ENCODE measurements at regions not wholly inside any gene's neighbourhood (a gene's known extent, or its start where the extent isn't known, plus 50 kb on each side); places are given as distances from the start of the nearest gene placed in this dataset.
"Not testable (repeated sequence)": the region's sequence is repeated elsewhere in the genome, so short reads cannot be mapped to it uniquely, and the experiment has no call there.

DNA sequence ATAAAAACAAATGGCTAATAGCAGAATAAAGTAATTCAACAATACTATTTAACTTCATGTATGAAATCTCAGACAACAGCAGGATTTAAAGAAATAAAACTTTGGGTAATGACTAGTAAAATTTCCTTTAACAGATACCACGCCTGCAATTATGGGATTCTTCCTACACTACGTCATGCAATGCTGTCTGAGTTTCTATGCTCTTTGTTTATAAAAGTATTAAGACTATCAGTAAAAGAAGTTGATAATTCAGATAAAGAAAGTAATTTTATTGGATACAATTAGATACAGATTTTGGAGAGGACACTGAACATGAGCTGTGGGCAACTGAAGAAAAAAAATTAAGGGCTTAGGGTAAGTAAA, 308.4 kb upstream of the LRFN5 start:
- no peak for DNase-seq (ENCODE audit: low read depth in 3 of 3, low spot score in 2 of 3)

DNA sequence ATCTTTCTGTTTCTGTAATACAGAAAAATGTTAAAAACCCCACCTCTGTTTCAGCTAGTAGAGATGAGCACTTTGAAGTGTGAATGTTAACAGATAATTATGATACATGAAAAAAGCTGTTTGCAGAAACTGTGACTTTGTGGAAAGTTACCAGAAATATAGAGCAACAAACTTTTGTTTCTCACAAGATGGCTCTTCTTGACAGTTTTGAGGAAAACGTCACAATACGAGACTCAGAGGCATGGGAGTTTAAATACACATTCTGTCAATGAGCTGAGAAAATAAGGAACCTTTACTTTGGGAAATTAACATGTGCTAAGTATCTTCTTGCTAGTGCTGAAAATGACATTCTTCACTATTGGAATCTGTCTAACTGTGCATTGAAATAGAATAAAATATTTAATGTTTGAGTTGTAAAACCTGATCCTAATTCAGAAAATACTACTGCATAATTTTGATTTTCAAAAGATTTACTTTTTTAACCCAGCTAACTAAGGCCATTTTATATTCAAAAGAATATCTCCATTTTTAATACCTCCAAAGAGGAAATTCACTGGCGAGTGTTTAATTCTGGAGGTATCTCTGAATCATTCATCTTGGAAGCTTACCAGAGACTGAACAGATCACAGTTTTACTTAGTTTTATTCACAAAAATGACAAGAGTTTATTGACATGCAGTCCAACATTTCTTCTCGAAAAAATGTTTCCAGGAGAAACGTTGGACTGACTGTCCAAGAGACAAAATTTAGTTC, 308.9 kb upstream of the LRFN5 start:
- DNase-seq (ENCODE audit: low read depth in 3 of 3, low spot score in 2 of 3), result no peak

DNA sequence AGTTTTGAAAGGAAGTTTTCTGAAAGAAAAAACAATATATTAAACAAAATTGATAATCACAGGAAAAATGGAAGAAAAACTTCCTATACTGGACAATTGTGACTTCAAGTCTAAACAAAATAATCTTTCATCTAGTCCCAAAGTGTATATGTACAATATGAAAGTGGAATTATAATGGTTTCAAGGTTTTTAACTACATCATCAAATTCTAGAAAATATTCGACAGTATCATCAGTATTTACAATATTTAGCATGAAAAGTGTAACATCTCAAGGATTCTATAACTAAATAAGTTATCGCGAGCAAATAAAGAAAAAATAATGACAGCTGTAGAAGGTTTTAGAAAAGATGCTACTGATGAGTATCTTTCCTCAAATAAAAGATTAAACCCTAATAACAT, 310.9 kb upstream of the LRFN5 start:
- DNase-seq (ENCODE audit: low read depth in 3 of 3, low spot score in 2 of 3), result no peak

DNA sequence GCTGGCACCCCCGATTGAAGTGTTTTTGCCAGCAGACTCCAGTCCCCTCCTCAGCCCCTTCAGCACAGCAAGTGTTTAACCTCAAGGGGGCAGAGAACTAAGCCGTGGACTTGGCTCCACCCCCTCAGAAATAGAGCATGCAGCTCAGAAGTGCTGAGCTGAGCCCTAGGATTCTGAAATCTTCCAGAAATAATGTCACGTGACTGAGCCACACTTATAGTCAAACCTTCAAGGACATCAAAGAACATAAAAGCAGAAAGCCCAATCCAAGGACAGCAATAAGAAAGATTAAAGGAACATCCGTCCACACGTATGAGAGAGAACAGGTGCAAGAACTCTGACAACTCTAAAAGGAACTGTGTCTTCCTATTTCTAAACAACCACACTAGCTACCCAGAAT, 317.7 kb upstream of the LRFN5 start:
- DNase-seq (ENCODE audit: low read depth in 3 of 3, low spot score in 2 of 3), result no peak

DNA sequence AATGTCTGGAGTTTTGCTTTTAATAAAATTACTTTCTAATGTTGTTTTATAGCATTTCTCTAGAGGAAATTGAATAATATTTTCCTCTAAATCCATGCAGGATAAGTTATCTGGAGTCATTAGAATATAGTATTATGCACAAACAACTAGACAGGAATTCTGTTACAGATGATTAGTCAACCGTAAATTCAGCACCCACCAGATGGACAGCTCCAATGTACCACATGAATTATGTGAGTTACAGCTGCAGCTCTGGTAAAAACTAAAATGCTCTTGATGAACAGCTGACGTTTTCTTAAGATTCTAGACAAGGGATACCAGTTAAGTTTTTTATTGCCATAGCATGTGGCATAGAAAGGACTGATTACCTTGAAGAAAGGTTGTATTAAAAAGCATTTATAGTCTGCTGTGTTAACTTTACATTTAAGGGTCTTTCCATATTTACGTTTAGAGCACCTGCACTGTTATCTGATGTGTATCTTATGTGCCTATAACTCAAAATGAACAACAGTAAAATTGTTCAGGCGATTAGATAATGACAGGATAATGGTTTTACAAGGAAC, 321.4 kb upstream of the LRFN5 start:
- DNase-seq (ENCODE audit: low read depth in 3 of 3, low spot score in 2 of 3), result peak; percentile 7 to 14 (median 13)

DNA sequence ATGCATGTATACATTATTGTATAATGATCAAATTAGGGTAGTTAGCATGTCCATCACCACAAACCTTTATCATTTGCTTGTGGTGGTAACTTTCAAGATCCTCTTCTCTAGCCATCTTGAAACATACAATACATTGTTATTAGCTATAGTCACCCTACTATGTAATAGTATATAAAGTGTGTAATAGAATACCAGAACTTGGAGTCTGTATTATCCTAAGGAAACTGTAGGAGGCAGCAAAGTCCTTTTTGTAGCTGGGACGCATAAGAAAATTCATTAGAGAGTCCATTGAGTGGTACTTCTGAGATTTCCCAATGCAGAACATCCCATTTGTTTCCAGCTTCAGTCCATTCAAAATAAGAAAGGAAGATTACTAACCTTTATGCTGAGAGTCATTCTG, 325.9 kb upstream of the LRFN5 start:
- DNase-seq (ENCODE audit: low read depth in 3 of 3, low spot score in 2 of 3), result no peak

DNA sequence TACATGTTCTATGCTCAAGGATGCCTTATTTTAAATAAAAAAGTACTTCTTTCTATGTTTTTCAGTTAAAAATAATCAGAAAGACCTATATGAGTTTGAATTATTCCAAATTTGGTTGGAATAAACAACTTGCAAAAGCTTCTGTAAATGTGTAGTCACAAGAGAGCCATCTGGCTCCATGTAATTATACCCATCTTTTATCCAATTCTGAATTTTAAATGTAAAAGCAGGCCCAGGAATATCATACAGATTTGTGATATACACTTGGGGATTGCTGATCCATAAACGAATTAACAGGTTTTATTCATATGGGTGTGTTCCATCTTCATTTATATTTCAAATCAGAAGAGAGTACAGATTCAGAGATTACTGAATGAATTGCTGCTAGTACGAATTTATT, 329.2 kb upstream of the LRFN5 start:
- DNase-seq (ENCODE audit: low read depth in 3 of 3, low spot score in 2 of 3), result no peak

DNA sequence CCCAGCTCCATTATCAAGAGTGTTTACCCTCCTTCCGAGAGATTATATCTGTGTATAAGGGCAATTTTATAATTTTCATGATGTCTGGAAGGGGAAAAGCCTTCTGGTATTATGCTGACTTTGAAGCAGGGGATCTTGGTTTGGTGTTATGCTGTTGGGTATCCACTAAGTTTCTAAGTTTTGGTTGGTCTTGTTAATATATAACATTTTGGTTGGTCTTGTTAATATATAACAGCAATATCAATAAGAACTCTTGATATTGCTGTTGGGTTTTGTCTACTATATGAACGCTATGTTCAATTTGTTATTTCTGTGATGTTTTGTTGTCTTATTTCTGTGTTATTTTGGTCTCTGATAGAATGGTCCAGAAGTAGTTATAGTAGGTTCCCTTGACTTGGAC, 349.2 kb upstream of the LRFN5 start:
- no peak for DNase-seq (ENCODE audit: low read depth in 3 of 3, low spot score in 2 of 3)

DNA sequence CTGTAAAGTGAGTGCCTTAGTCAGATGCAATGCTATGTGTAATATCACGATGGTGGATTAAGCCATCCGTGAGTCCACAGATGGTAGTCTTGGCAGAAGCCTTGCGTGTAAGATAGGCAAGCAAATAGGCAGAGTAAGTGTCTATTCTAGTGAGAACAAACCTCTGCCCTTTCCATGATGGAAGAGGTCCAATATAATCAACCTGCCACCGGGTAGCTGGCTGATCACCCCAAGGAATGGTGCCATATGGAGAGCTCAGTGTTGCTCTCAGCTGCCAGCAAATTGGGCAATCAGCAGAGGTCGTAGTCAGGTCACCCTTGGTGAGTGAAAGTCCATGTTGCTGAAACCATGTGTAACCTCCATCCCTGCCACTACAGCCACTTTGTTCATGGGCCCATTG, 371.2 kb upstream of the LRFN5 start:
- DNase-seq (ENCODE audit: low read depth in 3 of 3, low spot score in 2 of 3), result no peak

DNA sequence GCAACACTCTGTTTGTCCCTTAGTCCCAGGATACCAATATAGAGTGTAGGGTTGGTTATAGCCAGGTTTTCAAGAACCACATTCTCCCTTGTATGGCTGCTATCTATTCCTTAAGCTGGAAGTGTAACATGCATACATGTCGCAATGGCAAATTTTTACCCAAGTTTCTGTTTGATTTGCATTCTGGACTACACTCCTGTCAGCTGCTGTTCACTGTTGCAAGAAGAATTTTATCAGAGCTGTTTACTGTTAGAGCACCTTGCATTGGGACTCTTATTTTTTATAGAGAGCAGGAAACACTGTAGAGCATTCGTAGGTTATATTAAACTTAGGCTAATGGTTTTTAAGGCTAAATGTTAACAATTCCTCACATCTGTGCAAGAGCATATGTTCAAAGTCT, 376.0 kb upstream of the LRFN5 start:
- no peak for DNase-seq (ENCODE audit: low read depth in 3 of 3, low spot score in 2 of 3)

DNA sequence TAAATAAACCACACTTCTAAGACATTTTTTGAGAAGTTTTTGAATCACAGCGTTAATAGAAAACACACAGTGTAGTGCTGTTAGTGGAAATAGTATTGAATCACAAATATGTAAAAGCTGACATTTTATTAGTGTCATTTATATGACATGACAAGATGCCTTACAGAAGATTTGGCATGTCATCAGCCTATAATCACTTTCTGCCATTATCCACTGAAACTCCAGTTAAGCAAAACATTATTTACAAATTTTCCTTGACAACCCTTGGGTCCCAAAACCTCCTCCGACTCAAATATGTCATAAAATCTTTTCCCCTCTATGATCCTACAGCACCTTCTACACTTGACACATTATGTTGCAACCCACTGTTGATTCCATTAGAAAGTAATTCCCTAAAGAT, 376.9 kb upstream of the LRFN5 start:
- DNase-seq (ENCODE audit: low read depth in 3 of 3, low spot score in 2 of 3), result no peak

DNA sequence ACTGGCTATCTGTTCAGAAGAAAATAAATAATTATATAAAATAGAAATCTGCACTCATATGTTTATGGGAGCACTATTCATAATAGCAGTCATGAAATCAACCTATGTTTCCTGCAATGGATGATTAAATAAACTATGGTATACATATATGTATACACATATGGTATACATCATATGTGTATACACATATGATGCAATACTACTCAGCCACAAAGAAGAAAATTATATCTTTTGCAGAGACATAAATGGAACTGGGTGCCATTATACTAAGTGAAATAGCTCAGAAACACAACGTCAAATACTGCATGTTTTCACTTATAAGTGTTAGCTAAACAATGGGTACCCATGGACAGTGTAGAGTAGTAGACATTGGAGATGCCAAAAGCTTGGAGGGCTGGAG, 381.2 kb upstream of the LRFN5 start:
- no peak for DNase-seq (ENCODE audit: low read depth in 3 of 3, low spot score in 2 of 3)

DNA sequence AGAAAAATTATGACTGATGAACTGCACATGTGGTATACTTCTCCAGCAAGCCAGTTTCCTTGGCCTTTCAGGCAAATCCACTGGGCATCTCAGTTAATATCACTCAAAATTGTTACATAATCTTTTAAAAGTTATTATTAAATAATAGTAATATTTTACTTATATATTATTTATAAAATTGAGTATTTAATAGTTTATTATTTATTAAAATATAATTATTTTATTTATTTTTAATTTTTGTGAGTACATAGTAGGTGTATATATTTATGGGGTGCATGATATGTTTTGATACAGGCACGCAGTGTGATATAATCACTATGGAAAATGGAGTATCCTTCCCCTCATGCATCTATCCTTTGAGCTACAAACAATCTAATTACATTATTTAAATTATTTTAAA, 384.1 kb upstream of the LRFN5 start:
- no peak for DNase-seq (ENCODE audit: low read depth in 3 of 3, low spot score in 2 of 3)

DNA sequence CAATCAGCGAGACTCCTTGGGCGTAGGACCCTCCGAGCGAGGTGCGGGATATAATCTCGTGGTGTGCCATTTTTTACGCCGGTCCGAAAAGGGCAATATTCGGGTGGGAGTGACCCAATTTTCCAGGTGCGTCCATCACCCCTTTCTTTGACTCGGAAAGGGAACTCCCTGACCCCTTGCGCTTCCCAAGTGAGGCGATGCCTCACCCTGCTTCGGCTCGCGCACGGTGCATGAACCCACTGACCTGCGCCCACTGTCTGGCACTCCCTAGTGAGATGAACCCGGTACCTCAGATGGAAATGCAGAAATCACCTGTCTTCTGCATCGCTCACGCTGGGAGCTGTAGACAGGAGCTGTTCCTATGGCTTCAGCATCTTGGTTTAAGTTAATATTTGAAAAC, 391.7 kb upstream of the LRFN5 start:
- not testable (repeated sequence) for DNase-seq (ENCODE audit: low read depth in 3 of 3, low spot score in 2 of 3)

DNA sequence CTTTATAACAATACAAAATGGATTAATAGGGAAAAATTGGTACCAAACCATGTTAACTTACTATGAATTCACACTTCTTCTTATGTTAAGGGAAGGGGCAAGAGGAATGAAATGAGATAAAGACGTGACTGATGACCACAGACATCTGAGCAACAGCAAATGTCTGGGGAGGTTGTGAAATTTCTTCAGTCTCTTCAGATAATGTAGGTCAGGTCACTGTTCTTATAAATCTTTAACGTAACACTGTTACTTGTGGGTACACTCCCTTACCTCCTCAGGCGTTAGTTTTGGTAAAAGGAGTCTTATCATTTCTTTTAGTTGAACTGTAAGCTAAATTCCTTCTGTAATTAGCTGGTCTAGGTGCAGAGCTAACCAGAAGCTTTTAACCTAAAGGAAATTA, 405.0 kb upstream of the LRFN5 start:
- no peak for DNase-seq (ENCODE audit: low read depth in 3 of 3, low spot score in 2 of 3)

DNA sequence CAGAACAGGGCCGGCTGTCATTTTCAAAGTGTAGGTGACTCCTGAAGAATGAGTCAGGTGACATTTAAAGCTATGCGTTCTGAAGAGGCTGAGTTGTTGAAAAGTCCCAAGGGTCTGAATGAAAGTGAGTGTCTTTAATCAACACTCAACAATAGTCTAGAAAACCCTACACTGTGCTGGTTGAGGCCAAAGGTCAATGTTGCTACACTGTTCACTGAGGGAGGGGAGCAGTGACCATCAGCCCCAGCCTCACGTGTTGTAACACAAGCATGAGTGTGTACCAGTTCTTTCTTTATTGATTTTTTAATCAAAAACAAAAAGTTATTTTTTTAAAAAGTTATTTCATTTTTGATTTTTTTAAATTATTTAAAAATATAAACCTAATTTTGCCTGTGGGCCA, 418.8 kb upstream of the LRFN5 start:
- no peak for DNase-seq (ENCODE audit: low read depth in 3 of 3, low spot score in 2 of 3)

DNA sequence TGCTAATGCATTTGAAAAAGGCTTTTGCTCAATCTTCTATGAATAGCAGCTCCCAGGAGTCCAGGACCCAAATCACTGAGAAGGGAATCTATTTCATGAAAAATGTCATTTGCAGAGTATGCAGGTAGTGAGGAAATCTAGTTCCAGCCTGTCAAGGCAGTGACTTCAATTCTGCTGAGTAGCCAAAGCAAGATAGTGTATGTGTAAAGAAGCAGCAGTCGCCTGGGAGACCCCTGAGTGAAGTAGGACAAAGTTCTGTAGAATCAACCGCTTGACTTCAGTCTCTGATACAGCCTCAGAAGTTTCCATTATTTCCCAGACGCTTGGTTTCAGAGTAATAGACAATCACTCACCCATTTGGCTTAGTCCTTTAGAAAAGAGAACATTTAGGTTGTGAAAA, 435.6 kb upstream of the LRFN5 start:
- DNase-seq (ENCODE audit: low read depth in 3 of 3, low spot score in 2 of 3), result no peak

DNA sequence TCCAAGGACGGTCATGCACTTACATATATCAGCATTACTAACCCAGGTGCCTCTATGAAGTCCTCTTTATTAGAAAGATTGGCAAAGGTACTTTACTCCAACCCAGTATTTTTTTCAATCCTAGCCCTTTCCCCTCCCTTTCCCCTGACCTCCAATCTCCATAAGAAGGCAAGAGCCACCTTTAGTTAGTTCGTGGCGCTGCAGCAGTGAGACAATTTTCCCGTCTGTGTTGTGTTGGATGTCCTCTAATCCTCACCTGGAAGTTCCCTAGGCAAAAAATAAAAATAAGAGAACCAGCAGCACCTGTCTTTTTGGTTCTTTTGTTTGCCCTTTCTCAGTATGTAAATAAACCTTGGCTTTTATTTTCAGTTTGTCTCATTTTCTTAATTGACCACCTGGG, 439.6 kb upstream of the LRFN5 start:
- no peak for DNase-seq (ENCODE audit: low read depth in 3 of 3, low spot score in 2 of 3)

DNA sequence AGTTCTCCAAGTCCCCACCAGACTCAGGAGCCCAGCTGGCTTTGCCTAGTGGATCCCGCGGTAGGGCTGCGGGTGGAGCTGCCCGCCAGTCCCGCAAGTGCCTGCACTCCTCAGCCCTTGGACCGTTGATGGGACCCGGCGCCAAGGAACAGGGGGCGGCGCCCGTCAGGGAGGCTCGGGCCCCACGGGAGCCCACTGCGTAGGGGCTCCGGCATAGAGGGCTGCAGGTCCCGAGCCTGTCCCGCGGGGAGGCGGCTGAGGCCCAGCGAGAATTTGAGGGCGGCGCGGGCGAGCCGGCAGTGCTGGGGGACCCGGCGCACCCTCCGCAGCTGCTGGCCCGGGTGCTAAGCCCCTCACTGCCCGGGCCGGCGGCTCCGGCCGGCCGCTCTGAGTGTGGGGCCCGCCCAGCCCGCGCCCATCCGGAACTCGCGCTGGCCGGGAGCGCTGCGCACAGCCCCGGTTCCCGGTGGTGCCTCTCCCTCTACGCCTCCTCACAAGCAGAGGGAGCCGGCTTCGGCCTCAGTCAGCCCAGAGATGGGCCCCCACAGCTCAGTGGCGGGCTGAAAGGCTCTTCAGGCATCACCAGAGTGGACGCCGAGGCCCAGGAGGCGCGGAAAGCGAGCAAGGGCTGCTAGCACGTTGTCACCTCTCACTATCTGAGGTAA, 452.4 kb upstream of the LRFN5 start:
- DNase-seq (ENCODE audit: low read depth in 3 of 3, low spot score in 2 of 3), result no peak

DNA sequence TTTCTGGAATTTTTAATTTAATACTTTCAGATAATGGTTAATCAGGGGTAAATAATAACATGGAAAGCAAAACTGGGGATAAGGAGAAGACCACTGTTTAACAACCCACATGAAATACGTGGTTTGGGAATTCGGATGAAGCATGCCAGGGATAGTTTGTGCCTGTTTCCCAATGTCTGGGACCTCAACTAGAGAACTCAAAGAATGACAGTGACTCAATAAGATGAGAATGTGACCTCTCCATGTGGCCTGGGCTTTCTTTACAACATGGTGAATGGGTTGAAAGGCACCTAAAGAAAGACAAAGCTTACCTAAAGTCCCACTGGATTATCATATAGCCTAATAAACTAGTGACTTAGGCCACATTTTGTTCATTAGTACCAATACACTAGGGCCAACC, 460.3 kb upstream of the LRFN5 start:
- DNase-seq (ENCODE audit: low read depth in 3 of 3, low spot score in 2 of 3), result no peak

DNA sequence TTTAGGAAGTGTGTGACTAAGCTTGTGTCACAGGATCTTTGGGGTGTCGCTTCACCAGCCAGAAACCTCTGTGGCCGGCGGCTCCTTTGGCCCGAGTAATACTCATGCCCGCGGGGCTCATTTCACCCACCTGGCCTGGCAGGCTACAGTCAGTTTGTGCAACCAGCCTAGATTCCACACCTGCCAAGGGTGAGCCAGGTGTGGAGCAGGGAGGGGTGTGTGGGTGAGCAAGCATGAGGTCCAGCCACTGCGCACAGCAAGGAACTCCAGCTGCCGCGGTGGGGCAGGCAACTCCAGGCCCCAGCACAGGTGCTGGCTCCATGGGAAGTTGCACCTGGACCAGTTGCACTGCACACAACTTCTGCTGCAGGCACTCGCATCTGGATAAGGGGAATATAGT, 462.3 kb upstream of the LRFN5 start:
- DNase-seq (ENCODE audit: low read depth in 3 of 3, low spot score in 2 of 3), result no peak

DNA sequence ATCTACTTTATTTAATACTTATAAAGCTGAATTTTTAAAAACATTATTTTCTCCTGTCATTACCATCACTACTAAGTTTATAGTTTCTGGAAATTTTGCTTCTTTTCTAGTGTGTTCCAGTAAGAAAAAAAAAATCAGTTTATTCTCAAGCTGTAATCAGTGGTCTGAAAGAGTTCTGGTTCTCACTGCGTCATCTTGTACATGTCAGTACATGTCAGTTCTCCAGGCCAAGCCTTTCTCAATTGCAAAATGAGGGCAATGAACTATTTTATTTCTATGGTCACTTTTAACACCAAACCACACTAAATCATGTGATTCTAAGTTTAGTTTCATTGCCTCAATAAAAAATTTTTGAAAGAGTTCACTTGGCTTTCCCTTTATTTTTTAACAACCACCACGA, 468.9 kb upstream of the LRFN5 start:
- no peak for DNase-seq (ENCODE audit: low read depth in 3 of 3, low spot score in 2 of 3)

DNA sequence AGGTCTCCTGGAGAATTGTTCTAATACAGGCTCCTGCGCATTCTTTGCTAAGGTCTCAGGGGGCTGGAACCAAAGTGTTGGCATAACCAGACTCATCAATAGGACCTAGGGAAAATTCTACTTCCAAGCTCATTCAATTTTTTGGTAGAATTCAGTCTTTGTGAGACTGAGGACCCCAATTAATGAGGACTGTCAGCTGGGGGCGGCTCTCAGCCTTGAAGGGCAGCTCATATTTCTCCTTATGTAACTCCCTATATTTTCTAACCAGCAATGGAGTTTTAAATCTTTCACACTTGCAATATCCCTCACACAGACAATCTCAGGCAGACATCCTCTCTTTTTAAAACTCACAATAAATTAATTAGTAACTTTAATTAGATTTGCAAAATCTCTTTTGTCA, 476.4 kb upstream of the LRFN5 start:
- no peak for DNase-seq (ENCODE audit: low read depth in 3 of 3, low spot score in 2 of 3)

All from right renal cortex interstitium (tissue), 3 donors.